Endothelial cell of umbilical vein (primary cell): ENCODE measurements at regions not wholly inside any gene's neighbourhood (a gene's known extent, or its start where the extent isn't known, plus 50 kb on each side); places are given as distances from the start of the nearest gene placed in this dataset.

ENCODE experiments used
- CTCF ChIP-seq, 2 donors: IDR thresholded peaks; 1 replicate in 1 of 2; 2 replicates in 1 of 2; pipeline ENCODE4 v1.5.1; 2011; ENCODE audit warnings: low read length in 2 of 2, mild to moderate bottlenecking in 2 of 2, moderate library complexity in 2 of 2, control low read depth in 1 of 2, inconsistent platforms in 1 of 2, low read depth in 1 of 2; ENCODE audit not compliant: insufficient read depth in 1 of 2; ENCODE audit errors: extremely low read depth in 1 of 2
- EZH2 ChIP-seq: IDR thresholded peaks from 2 replicates; pipeline ENCODE4 v1.6.1; 2012; ENCODE audit warnings: borderline replicate concordance, low read depth, mild to moderate bottlenecking, moderate library complexity, low read length, inconsistent platforms; ENCODE audit not compliant: severe bottlenecking
- GATA2 ChIP-seq: IDR thresholded peaks from 2 replicates; pipeline ENCODE4 v1.7.0; 2011; ENCODE audit warnings: low read depth, mild to moderate bottlenecking, moderate library complexity, mixed read lengths, low read length; ENCODE audit not compliant: insufficient read length, insufficient read depth
- POLR2A ChIP-seq: IDR thresholded peaks from 2 replicates; pipeline ENCODE4 v1.6.1; 2012; ENCODE audit warnings: low read depth, mild to moderate bottlenecking, control low read depth, low read length

- TF ChIP-seq EZH2, result no peak
- no peak for TF ChIP-seq GATA2
- no peak for TF ChIP-seq POLR2A
- TF ChIP-seq CTCF (IDR thresholded peaks at IDR 0.05; ENCODE audit: extremely low read depth in 1 of 2, insufficient read depth in 1 of 2, low read depth in 1 of 2, low read length in 2 of 2), result no peak
Measured at GRCh38 chr1:30445449-30445848, 277.9 kb downstream of the MATN1 start.
